Activated CD8-positive, alpha-beta T cell treated with anti-CD3 and anti-CD28 coated beads for 36 hours (primary cell): ENCODE measurements at regions not wholly inside any gene's neighbourhood (a gene's known extent, or its start where the extent isn't known, plus 50 kb on each side); places are given as distances from the start of the nearest gene placed in this dataset.

Source experiments
- ATAC-seq: fragments of 200-7000 bp; cut with Tn5 transposase; one replicate; pipeline ENCODE4 v1.10.0; 2021; ENCODE audit warnings: mild to moderate bottlenecking, moderate library complexity
- CTCF ChIA-PET: fragments of 350-600 bp; sonication (Branson Sonifier 250); formaldehyde crosslinking; loops from one replicate; lab custom pipeline; 2021; ENCODE audit warnings: antibody characterized with exemption; lab: Charles Lee
- POLR2A ChIA-PET: fragments of 350-600 bp; sonication (Branson Sonifier 250); formaldehyde crosslinking; loops from one replicate; lab custom pipeline; 2021; ENCODE audit warnings: antibody characterized with exemption; lab: Charles Lee
- DNase-seq: peaks from one replicate; pipeline ENCODE4 v3.0.0-alpha.2; 2020
- H3K27ac Mint-ChIP-seq: one replicate; pipeline ENCODE4 v1.8.0; 2021; ENCODE audit warnings: mild to moderate bottlenecking, mixed read lengths
- H3K27me3 Mint-ChIP-seq: one replicate; pipeline ENCODE4 v1.8.0; 2021; ENCODE audit warnings: mixed read lengths
- H3K36me3 Mint-ChIP-seq: one replicate; pipeline ENCODE4 v1.8.0; 2021; ENCODE audit warnings: low read depth, mixed read lengths
- H3K4me1 Mint-ChIP-seq: one replicate; pipeline ENCODE4 v1.8.0; 2021; ENCODE audit warnings: low read depth, mixed read lengths
- H3K4me3 Mint-ChIP-seq: one replicate; pipeline ENCODE4 v1.8.0; 2021; ENCODE audit warnings: mild to moderate bottlenecking, moderate library complexity, mixed read lengths
- H3K9me3 Mint-ChIP-seq: one replicate; pipeline ENCODE4 v1.8.0; 2021; ENCODE audit warnings: mixed read lengths
- intact Hi-C: fragments of 100-400 bp; cut with micrococcal nuclease; formaldehyde crosslinking; loops from one replicate; pipeline ENCODE4 v1.10.0; 2022
- TF ChIP-seq, protein P1 (sequence below): fragments of 200-600 bp; IDR thresholded peaks from one replicate; pipeline ENCODE4 v1.8.0; 2022; ENCODE audit warnings: antibody characterized with exemption, mild to moderate bottlenecking

DNA sequence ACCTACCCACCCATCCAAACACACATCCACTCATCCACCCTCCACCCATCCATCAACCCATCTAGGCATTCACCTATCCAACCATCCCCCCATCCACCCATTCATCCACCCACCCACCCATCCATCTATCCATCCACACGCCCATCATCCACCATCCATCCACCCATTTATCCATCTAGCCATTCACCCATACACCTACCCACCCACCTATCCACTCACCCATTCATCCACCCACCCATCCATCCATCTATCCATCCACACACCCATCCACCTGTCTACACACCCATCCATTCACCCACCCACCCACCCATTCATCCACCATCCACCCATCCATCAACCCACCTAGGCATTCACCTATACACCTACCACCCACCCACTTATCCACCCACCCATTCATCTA lies 72.6 kb upstream of the GALNT9 start:
- no peak overlapping the region for H3K27ac Mint-ChIP-seq
- no peaks in the 10 kb centered on the region for H3K9me3 Mint-ChIP-seq
- CTCF ChIA-PET: no interaction called here
- no peaks in the 10 kb centered on the region for H3K36me3 Mint-ChIP-seq
- H3K4me3 Mint-ChIP-seq: no peak overlapping the region
- H3K4me1 Mint-ChIP-seq: no peaks in the 10 kb centered on the region
- H3K27me3 Mint-ChIP-seq: peaks cover 10% of the 10 kb centered on the region
- ATAC-seq: no peak
- intact Hi-C loops: no loop called here
- TF ChIP-seq, protein P1, sequence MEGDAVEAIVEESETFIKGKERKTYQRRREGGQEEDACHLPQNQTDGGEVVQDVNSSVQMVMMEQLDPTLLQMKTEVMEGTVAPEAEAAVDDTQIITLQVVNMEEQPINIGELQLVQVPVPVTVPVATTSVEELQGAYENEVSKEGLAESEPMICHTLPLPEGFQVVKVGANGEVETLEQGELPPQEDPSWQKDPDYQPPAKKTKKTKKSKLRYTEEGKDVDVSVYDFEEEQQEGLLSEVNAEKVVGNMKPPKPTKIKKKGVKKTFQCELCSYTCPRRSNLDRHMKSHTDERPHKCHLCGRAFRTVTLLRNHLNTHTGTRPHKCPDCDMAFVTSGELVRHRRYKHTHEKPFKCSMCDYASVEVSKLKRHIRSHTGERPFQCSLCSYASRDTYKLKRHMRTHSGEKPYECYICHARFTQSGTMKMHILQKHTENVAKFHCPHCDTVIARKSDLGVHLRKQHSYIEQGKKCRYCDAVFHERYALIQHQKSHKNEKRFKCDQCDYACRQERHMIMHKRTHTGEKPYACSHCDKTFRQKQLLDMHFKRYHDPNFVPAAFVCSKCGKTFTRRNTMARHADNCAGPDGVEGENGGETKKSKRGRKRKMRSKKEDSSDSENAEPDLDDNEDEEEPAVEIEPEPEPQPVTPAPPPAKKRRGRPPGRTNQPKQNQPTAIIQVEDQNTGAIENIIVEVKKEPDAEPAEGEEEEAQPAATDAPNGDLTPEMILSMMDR: no peak
- POLR2A ChIA-PET: no interaction called here
- no peak for DNase-seq

DNA sequence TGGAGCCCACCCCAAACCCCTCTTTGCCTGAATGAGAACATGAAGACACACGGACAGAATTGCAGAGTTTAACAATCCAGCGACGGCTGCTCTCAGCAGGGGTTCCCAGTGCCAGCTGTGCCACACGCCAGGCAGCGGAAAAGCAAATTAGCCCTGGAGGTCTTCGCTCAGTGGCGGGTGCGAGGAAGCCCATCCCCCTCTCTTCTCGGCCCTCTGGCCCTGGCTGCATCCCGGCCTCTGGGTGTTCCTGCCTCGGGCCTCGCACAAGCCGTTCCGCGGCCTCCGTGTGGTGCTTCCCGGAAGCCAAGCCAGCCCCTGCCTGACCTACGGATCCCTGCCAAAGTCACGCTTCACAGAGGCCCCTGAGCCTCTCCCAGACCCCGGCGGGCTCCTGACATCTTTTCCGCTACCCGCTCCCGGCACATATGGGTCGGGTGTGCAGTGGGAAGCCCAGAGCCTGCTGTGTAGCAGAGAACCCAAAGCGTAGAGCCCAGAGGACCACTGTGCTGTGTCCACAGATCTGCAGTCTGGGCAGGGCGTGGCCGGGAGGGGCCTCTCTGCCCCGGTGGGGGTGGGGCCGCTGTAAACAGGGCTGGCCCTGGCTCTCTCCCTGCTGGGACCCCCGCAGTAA lies 70.7 kb upstream of the GALNT9 start:
- ATAC-seq (no peak), DNase-seq (no peak)
- Mint-ChIP-seq H3K4me1 (no peaks in the 10 kb centered on the region), H3K4me3 (no peak overlapping the region), H3K36me3 (no peaks in the 10 kb centered on the region), H3K27me3 (peaks cover 11% of the 10 kb centered on the region), H3K27ac (no peak overlapping the region), H3K9me3 (no peaks in the 10 kb centered on the region)
- intact Hi-C loops: no loop called here
- TF ChIP-seq, protein P1: no peak
- ChIA-PET POLR2A (no interaction called here), CTCF (no interaction called here)

DNA sequence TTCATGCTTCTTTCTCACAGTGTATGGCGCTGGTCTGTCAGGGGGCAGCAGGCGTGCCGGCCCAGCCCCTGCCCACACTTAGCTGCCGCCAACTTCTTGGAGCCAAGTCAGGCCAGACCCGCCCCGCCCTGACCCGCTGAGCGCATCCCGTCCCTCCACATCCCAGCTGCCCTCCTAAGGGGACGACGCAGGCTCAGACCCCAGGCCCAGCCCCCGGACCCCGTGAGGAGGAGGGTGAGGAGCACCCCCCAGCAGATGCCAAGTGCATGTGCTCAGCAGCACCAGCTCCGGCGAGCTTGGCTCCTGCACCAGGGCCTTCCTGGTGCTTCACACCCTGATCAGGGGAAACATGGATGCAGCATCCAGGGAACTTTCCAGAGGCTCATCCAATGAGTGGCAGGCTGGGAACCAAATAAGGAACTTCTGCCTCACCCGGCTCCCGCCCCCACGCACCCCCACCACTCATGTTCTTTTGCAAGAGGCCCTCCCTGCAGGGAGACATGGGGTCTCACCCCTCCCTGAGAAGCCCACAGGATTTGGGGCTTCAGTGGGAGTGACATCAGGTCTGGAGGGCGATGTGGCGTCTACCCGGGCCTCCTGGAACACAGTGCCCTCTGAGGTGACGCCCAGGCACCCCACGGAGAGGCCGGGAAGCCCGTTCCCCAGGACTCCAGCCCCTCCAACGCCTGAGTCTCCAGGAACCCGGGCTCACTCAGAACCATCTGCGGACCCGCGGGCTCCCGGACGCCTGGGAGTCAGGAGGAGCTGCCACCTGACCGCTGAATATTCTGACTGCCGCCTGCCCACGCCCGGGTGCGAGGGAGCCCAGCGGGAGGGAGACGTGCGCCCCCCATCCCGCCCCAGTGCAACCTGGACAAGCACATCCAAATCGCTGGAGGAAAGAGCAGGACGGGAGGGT lies 70.0 kb upstream of the GALNT9 start:
- ChIA-PET CTCF (no interaction called here), POLR2A (no interaction called here)
- peaks cover 11% of the 10 kb centered on the region for H3K27me3 Mint-ChIP-seq
- H3K4me3 Mint-ChIP-seq: no peak overlapping the region
- intact Hi-C loops: no loop called here
- H3K27ac Mint-ChIP-seq: no peak overlapping the region
- H3K36me3 Mint-ChIP-seq: no peaks in the 10 kb centered on the region
- no peaks in the 10 kb centered on the region for H3K4me1 Mint-ChIP-seq
- H3K9me3 Mint-ChIP-seq: peaks cover 4% of the 10 kb centered on the region
- TF ChIP-seq, protein P1: no peak
- DNase-seq: no peak
- ATAC-seq: no peak

DNA sequence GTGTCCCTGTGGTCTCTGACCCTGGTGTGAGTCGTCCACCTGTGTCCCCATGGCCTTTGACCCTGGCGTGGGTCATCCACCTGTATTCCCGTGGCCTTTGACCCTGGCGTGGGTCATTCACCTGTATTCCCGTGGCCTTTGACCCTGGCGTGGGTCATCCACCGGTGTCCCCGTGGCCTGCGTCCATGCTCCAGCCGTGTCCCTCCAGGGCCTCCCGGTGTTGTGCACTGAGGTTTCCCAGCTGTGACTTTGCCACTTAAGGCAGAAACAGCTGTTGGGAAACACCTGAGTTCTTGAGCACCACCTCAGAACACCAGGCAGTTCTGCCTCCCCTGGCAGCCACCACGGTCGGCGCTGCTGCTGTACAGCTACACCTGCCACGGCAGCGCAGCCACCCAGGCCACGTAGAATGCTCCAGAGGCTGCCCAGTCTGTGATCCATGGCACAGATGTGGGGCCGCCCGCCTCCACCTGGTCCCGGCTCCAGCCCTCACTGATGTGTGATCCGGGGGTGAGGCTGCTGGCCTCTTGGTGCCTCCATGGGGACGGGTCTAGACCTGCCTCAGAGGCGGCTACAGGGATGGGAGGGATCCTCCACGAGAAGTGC lies 69.1 kb upstream of the GALNT9 start:
- H3K36me3 Mint-ChIP-seq: no peaks in the 10 kb centered on the region
- H3K9me3 Mint-ChIP-seq: peaks cover 5% of the 10 kb centered on the region
- no peaks in the 10 kb centered on the region for H3K4me1 Mint-ChIP-seq
- no peak overlapping the region for H3K27ac Mint-ChIP-seq
- H3K27me3 Mint-ChIP-seq: peaks cover 11% of the 10 kb centered on the region
- CTCF ChIA-PET: no interaction called here
- H3K4me3 Mint-ChIP-seq: no peak overlapping the region
- DNase-seq (no peak), ATAC-seq (no peak)
- TF ChIP-seq, protein P1: no peak
- intact Hi-C loops: no loop called here
- POLR2A ChIA-PET: no interaction called here

DNA sequence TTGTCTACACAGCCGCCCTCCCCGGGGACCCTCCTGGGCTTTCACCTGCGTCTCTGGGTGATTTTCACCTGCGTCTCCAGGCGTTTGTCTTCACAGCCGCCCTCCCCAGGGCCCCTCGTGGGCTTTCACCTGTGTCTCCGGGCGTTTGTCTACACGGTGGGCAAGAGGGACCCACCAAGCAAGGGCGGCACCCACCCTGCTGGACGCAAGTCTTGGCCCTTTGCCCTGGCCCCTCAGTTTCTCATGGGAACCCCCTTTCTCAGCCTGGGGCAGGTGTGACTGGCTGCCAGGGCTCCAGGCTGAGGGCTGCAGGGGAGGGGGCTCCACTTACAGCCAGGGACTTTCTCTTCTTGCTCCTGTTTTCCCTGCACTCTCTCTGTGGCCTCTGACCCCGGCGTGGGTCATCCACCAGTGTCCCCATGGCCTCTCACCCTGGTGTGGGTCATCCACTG lies 68.6 kb upstream of the GALNT9 start:
- intact Hi-C loops: no loop called here
- H3K4me3 Mint-ChIP-seq: no peak overlapping the region
- TF ChIP-seq, protein P1: no peak
- H3K36me3 Mint-ChIP-seq: no peaks in the 10 kb centered on the region
- H3K27me3 Mint-ChIP-seq: peaks cover 11% of the 10 kb centered on the region
- ATAC-seq: no peak
- ChIA-PET POLR2A (no interaction called here), CTCF (no interaction called here)
- no peak overlapping the region for H3K27ac Mint-ChIP-seq
- H3K9me3 Mint-ChIP-seq: peaks cover 5% of the 10 kb centered on the region
- H3K4me1 Mint-ChIP-seq: no peaks in the 10 kb centered on the region
- no peak for DNase-seq
